ENCODE measurements at regions not wholly inside any gene's neighbourhood (a gene's known extent, or its start where the extent isn't known, plus 50 kb on each side); places are given as distances from the start of the nearest gene placed in this dataset.

DNA sequence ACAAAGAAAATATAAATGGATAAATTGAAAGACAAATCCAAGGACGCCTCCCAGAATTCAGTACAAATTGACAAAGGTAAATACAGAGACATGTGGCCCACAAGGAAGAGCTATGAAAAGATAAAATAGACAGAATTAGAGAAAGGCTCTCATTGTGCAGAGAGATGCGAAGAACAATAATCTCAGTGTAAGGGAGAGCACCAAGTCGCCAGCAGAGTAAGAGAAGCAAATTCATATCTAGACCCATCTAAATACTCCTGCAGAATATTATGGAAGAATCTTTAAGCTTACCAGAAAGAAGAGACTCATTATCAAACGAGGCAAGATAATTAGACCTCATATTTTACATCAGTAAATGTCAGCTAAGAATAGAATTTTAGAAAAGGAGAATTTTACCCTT lies 101.7 kb upstream of the ITGA1 start (continued):
- TF ChIP-seq, protein P1, sequence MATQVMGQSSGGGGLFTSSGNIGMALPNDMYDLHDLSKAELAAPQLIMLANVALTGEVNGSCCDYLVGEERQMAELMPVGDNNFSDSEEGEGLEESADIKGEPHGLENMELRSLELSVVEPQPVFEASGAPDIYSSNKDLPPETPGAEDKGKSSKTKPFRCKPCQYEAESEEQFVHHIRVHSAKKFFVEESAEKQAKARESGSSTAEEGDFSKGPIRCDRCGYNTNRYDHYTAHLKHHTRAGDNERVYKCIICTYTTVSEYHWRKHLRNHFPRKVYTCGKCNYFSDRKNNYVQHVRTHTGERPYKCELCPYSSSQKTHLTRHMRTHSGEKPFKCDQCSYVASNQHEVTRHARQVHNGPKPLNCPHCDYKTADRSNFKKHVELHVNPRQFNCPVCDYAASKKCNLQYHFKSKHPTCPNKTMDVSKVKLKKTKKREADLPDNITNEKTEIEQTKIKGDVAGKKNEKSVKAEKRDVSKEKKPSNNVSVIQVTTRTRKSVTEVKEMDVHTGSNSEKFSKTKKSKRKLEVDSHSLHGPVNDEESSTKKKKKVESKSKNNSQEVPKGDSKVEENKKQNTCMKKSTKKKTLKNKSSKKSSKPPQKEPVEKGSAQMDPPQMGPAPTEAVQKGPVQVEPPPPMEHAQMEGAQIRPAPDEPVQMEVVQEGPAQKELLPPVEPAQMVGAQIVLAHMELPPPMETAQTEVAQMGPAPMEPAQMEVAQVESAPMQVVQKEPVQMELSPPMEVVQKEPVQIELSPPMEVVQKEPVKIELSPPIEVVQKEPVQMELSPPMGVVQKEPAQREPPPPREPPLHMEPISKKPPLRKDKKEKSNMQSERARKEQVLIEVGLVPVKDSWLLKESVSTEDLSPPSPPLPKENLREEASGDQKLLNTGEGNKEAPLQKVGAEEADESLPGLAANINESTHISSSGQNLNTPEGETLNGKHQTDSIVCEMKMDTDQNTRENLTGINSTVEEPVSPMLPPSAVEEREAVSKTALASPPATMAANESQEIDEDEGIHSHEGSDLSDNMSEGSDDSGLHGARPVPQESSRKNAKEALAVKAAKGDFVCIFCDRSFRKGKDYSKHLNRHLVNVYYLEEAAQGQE (IDR thresholded peaks at IDR 0.05; ENCODE audit: low read depth, low read length) = no peak
- no peak for TF ChIP-seq EZH2 (IDR thresholded peaks at IDR 0.05; ENCODE audit: borderline replicate concordance, control insufficient read depth, low read depth, low read length)
- no peak for TF ChIP-seq CREB1 (IDR thresholded peaks at IDR 0.05; ENCODE audit: low read depth)
- no peak for TF ChIP-seq PAX8 (IDR thresholded peaks at IDR 0.05)
- TF ChIP-seq, protein P2, sequence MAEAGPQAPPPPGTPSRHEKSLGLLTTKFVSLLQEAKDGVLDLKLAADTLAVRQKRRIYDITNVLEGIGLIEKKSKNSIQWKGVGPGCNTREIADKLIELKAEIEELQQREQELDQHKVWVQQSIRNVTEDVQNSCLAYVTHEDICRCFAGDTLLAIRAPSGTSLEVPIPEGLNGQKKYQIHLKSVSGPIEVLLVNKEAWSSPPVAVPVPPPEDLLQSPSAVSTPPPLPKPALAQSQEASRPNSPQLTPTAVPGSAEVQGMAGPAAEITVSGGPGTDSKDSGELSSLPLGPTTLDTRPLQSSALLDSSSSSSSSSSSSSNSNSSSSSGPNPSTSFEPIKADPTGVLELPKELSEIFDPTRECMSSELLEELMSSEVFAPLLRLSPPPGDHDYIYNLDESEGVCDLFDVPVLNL (IDR thresholded peaks at IDR 0.05; ENCODE audit: low read depth, low read length) = no peak
- no peak for TF ChIP-seq ZNF207 (IDR thresholded peaks at IDR 0.05; ENCODE audit: borderline replicate concordance)
- TF ChIP-seq SMAD1 (IDR thresholded peaks at IDR 0.05; ENCODE audit: low read depth, partially characterized antibody) = no peak
- TF ChIP-seq POU2F2 (IDR thresholded peaks at IDR 0.05; ENCODE audit: borderline replicate concordance, low read depth, low read length) = no peak
- TF ChIP-seq STAT3 (IDR thresholded peaks at IDR 0.05; ENCODE audit: low read depth, low read length) = no peak
